Peyer's patch (tissue), 4 donors: ENCODE measurements at regions not wholly inside any gene's neighbourhood (a gene's known extent, or its start where the extent isn't known, plus 50 kb on each side); places are given as distances from the start of the nearest gene placed in this dataset.

Source experiments
- DNase-seq, 3 donors: peaks; one replicate each; pipeline ENCODE4 v3.0.0-alpha.2; 2017 to 2019
- H3K27ac ChIP-seq, 4 donors: fragments of 200-600 bp; sonication (generic); one replicate each; pipeline ENCODE4 v1.5.1; 2016 to 2019
- H3K27me3 ChIP-seq, 2 donors: fragments of 200-600 bp; sonication (generic); one replicate each; pipeline ENCODE4 v1.5.1; 2019
- H3K36me3 ChIP-seq, 3 donors: fragments of 200-600 bp; sonication (generic); one replicate each; pipeline ENCODE4 v1.5.1; 2016 to 2019
- H3K4me1 ChIP-seq, 4 donors: fragments of 200-600 bp; sonication (generic); one replicate each; pipeline ENCODE4 v1.5.1; 2016 to 2019
- H3K4me3 ChIP-seq, 4 donors: fragments of 200-600 bp; sonication (generic); 1 replicate in 3 of 4; 2 replicates in 1 of 4; pipeline ENCODE4 v1.5.1; 2016 to 2019; ENCODE audit warnings: mild to moderate bottlenecking in 1 of 4
- H3K9me3 ChIP-seq, 4 donors: fragments of 200-600 bp; sonication (generic); one replicate each; pipeline ENCODE4 v1.5.1; 2016 to 2019; ENCODE audit warnings: mild to moderate bottlenecking in 1 of 4
- POLR2A ChIP-seq, 2 donors: fragments of 450-650 bp; IDR thresholded peaks; one replicate each; pipeline ENCODE4 v1.5.1; 2017; ENCODE audit warnings: antibody characterized with exemption in 2 of 2, mild to moderate bottlenecking in 2 of 2, moderate library complexity in 2 of 2
- TF ChIP-seq, protein P1 (sequence below), 6 experiments: fragments of 450-650 bp in 4 of 6; fragments of 200-600 bp in 2 of 6; sonication (generic) in 1 of 6; IDR thresholded peaks; one replicate each; pipeline ENCODE4 v1.5.1; 2017 to 2019; ENCODE audit warnings: antibody characterized with exemption in 6 of 6, mild to moderate bottlenecking in 3 of 6, moderate library complexity in 1 of 6

DNA sequence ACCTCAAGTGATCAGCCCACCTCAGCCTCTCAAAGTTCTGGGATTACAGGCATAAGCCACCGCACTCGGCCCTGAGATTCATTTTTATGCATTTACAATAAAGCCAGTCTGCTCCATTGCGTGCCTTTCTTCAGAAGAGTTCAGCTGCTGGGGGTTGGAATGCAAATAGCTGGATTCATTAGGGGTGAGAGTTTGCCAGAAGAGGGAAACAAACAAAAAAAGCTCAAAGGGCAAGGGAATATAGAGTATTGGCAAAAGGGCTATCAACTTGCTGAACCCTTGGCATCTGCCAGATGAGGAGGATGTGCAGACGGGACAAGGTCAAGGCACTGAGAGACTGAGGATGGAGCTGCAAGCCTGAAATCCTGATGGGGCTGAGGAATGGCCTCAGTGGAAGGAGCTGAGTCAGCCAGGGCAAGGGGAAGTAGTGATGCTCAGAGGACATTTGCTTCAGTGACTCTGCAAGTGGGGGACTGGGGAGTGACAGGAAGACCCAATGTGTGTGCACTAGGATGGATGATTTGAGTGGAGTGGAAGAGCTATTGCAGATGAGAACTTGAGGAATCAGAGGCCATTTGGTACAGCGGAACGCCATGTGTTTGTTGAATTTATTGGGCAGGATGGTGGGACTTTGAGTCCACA lies 75.0 kb upstream of the ARMC3 start:
- TF ChIP-seq, protein P1, sequence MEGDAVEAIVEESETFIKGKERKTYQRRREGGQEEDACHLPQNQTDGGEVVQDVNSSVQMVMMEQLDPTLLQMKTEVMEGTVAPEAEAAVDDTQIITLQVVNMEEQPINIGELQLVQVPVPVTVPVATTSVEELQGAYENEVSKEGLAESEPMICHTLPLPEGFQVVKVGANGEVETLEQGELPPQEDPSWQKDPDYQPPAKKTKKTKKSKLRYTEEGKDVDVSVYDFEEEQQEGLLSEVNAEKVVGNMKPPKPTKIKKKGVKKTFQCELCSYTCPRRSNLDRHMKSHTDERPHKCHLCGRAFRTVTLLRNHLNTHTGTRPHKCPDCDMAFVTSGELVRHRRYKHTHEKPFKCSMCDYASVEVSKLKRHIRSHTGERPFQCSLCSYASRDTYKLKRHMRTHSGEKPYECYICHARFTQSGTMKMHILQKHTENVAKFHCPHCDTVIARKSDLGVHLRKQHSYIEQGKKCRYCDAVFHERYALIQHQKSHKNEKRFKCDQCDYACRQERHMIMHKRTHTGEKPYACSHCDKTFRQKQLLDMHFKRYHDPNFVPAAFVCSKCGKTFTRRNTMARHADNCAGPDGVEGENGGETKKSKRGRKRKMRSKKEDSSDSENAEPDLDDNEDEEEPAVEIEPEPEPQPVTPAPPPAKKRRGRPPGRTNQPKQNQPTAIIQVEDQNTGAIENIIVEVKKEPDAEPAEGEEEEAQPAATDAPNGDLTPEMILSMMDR (IDR thresholded peaks at IDR 0.05): no peak
- no peak for TF ChIP-seq POLR2A (IDR thresholded peaks at IDR 0.05)
- H3K27me3 ChIP-seq: no peaks in the 10 kb centered on the region
- no peaks in the 10 kb centered on the region for H3K9me3 ChIP-seq
- no peaks in the 10 kb centered on the region for H3K36me3 ChIP-seq
- no peak overlapping the region for H3K27ac ChIP-seq
- DNase-seq: no peak
- H3K4me1 ChIP-seq: no peaks in the 10 kb centered on the region
- H3K4me3 ChIP-seq: no peak overlapping the region

DNA sequence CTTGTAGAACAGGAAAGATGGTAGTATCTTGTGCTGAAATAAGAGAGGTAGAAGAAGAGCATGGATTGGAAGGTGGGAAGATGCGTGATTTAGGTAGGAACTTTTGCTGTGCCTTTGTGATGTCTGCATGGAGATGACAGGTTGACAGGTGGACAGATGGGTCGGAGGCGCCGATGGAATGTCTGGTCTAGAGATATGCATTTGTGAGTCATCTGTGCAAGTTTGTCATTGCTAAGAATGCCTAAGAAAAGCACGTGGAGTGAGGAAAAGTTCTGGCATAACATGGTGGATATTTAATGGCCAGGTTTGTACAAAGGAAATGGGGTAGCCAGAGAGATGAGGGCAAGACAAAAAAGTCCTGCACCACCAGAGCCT lies 76.0 kb upstream of the ARMC3 start:
- Histone ChIP-seq H3K36me3 (no peaks in the 10 kb centered on the region), H3K4me1 (no peaks in the 10 kb centered on the region), H3K9me3 (no peaks in the 10 kb centered on the region), H3K27me3 (no peaks in the 10 kb centered on the region), H3K27ac (no peak overlapping the region), H3K4me3 (no peak overlapping the region)
- no peak for DNase-seq
- TF ChIP-seq POLR2A (IDR thresholded peaks at IDR 0.05): no peak
- TF ChIP-seq, protein P1 (IDR thresholded peaks at IDR 0.05): no peak

DNA sequence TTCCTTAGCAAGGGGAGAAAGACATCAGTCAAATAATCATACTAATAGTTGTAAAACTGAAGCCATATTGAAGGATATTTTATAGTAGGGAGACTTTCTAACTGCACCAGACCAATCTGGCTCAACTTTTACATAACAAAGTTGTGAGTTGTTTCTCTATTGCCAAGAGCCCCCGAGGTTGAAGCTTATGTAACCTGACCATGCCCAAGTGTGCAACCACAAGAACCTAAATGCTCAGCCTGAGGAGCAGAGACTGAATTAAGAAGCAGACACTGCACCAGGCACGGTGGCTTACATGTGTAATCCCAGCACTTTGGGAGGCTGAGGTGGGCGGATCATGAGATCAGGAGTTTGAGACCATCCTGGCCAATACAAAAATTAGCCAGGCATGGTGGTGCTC lies 77.3 kb upstream of the ARMC3 start:
- Histone ChIP-seq H3K27me3 (no peaks in the 10 kb centered on the region), H3K4me1 (no peaks in the 10 kb centered on the region), H3K9me3 (no peaks in the 10 kb centered on the region), H3K4me3 (no peak overlapping the region), H3K27ac (no peak overlapping the region), H3K36me3 (no peaks in the 10 kb centered on the region)
- TF ChIP-seq, protein P1 (IDR thresholded peaks at IDR 0.05): no peak
- DNase-seq: no peak

DNA sequence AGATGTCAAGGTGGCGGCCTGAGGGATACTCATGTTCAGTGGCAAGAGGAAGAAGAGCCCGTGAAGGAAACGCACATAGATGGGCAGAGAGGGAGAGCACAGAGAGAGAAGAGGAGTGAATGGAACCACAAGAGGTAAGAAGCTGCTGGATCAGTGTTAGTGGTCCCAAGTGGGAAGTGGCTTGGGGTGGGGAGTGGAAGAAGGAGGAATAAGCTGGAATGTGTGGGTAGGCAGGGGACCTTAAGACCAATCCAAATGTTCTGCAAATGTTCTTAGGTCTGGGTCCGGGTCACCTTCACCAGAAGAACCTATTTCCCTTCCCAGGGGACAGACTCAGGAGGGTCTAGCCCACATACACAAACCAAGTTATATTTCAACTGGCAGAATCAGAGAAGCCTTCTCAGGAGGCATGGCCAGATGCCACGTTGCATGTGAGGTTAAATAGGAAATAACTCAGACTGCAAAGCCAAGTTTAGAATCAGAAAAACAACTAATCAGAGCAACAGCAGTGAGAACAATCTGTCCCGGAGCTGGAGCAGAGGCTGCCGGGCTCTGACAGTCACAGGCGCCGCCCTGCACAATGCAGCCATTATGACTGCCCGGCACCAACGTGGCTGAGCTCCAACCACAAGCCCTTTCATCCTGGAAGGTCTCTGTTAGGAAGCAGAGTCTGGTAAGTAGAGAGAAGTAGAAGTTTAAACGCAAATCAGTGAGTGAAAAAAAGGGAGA lies 78.6 kb upstream of the ARMC3 start:
- no peak overlapping the region for H3K4me3 ChIP-seq
- DNase-seq: peak in 2 of 3 donors; percentile 26 to 77
- peak overlapping the region in 3 of 4 donors; percentile 49 to 65 (median 58) for H3K27ac ChIP-seq
- no peaks in the 10 kb centered on the region for H3K27me3 ChIP-seq
- TF ChIP-seq POLR2A (IDR thresholded peaks at IDR 0.05): no peak
- TF ChIP-seq, protein P1 (IDR thresholded peaks at IDR 0.05): no peak
- no peaks in the 10 kb centered on the region for H3K9me3 ChIP-seq
- no peaks in the 10 kb centered on the region for H3K4me1 ChIP-seq
- H3K36me3 ChIP-seq: no peaks in the 10 kb centered on the region

DNA sequence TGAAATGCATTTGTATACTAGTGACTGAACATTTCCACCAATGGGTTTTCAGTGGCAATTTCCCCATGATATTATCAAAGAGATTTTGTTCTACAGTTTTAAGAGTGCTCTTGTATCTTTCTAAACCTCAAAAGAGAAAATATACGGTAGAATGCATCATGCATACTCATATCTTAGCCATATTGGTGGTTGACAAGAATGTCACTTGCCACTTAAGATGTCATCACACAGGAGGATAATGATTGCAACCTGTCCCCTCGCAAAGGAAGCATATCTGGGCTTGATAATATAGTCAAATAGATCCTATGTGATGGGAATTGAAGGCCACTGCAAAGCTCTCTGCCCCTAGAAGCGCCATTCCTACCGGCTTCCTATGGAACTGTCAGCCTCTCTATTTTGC lies 79.3 kb upstream of the ARMC3 start:
- Histone ChIP-seq H3K4me3 (no peak overlapping the region), H3K27ac (peak overlapping the region in 1 of 4 donors; percentile 38), H3K9me3 (no peaks in the 10 kb centered on the region), H3K27me3 (no peaks in the 10 kb centered on the region), H3K36me3 (no peaks in the 10 kb centered on the region), H3K4me1 (no peaks in the 10 kb centered on the region)
- TF ChIP-seq, protein P1 (IDR thresholded peaks at IDR 0.05): no peak
- TF ChIP-seq POLR2A (IDR thresholded peaks at IDR 0.05): no peak
- DNase-seq: no peak
